ENCODE measurements at regions not wholly inside any gene's neighbourhood (a gene's known extent, or its start where the extent isn't known, plus 50 kb on each side); places are given as distances from the start of the nearest gene placed in this dataset.

DNA sequence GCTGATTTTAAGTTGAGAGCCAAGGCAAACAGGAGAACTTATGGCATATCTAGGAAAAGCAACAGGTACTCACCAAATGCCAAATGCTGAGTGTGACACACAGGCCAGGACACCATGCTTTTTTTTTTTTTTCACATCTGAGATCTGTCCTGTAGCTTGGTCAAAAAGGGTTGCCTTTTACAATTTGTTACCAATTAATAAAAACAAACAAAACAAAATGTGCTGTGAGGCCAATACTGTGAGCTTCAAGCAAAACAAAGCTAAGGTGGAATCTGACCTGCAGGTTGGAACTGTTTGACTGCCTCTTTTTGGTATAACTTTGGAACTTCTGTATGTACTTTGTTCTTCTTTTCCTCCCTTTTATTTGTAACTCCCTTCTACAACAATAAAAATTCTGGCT is 548.5 kb upstream of the IGFBP7 start:
- no peak for DNase-seq

DNA sequence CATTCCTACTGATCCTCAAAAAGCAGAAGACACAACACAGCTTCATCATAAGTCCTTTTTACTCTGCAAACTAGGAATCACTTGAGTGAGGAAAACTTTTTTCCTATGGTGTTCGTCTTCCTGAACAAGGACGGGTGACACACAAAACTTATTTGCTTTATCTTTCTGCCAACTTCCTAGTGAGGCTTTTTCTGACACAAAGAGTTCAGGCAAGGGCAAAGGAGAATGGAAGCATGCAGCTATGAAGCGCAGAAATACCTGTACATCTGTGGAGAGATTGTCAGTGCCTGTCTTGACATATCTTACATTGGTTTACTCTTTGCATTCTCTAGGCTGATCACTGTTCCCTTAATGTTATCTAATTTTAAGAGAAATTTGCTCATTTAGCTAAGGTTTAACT is 548.0 kb upstream of the IGFBP7 start:
- DNase-seq, result no peak

DNA sequence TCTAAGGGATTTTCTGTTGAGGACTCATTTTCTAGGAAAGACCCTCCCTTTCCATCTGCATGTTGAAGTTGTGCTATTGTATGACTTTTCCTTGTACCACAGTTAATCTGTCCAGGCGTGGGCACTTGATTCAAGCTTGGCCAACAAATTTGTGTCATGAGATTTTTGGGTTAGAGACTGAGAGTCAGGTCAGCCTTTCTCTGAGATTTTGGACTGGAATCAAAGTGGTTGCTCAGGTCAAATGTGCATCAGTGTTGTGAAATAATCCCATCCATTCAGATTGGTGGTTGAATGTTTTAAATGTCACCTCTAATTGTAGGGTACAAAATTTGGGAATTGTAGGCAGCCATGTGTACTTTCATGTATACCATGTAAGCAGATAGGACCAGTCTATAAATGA is 545.2 kb upstream of the IGFBP7 start:
- no peak for DNase-seq

DNA sequence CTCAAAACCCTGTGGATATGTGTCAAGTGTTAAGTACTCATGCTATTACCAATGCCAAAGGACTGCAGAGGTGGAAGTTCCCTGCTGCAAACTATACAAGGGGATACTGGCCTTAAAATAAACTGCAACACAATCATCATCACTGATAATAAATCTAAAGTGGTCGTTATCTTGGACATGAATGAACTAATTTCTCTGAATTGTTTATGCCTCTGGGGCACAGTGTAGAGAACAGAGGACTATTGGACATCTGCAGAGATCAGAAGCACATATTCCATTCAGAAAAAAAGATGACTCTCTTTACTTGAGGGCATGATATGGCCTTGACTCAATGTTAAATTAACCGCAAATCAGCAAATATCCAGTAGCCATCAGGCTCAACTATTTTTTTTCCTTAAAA is 542.6 kb upstream of the IGFBP7 start:
- DNase-seq, result no peak

DNA sequence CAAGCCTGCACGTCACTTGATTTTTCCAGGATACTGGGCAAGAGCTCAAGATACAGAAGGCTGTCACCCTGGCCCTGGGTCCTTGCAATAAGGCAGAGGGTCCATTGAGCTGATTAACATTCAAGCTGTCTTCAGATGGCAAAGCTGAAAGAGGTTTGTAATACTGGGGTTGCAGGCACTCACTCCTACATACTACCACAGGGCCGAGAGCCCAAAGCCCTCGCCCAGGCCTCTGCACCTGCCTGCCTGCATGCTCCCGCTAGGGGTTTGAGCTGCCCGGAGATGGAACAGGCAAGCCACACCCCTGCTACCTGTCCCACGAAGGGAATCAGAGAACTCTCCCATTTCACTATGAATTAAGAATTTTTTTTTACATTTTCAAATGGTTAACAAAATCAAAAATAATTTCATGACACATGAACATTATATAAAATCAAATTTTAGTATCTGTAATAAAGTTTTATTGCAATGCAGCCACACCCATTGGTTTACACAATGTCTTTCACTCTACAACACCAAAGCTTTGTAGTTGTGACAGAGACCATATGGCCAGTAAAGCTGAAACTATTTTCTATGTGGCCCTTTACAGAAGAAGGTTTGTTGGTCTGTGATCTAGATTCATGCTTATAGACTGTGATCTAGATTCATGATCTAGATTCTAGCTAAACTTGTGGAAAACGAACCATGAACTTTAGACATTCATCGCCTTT is 530.4 kb upstream of the IGFBP7 start:
- no peak for DNase-seq

DNA sequence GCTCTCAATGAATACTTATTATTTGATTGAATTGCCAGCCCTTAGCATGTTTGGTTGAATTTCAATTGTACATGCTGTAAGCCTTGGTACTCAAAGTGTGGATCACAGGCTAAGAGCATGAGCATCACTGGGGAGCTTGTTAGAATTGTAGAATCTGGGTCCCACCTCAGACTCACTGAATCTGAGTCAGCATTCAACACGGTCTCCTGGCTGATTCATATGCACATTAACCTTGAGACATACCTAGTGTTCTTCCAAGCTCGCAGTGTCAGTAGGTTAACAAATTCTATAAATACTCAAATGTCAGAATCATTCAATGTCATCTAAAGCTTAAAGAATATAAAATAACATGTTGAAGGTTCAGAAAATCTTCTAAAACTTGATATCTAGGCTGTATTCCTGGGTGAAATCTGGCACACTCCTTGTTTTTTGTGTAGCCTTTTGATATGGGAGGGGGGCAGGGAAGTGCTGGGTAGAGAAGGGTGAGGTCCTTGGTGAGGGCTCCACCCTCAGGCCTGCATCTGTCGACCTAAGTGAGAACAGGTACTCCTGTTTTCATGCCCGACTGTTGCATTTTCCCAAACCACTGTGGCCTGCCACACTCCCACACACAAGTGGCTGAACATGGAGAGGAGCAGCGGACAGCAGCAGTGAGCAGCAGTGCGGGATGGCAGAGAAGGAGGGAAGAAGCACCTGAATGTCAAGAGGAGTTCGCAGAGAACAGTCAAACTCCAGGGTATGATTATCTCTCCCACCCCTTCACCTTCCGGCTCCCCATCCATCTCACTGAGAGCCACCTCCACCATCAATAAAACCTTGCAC is 529.6 kb upstream of the IGFBP7 start:
- no peak for DNase-seq

DNA sequence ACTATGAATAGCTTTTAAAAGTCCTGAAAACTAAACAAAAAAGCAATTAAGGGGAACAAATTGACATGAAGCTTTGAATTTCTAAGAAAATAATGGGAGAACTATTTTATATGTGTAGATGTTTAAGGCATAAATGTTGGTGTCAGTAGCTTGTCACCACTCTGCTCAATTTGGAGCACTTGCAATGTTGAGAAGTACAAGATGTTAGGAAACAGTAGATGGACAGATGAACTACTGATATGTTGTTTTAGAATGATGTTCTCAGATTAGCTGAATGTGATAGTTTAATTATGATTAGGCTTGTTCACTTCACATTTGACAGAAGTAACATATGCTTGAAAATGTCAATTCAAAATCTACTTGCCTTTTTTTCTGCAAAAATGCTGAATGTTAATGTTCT is 525.7 kb upstream of the IGFBP7 start:
- DNase-seq, result no peak

DNA sequence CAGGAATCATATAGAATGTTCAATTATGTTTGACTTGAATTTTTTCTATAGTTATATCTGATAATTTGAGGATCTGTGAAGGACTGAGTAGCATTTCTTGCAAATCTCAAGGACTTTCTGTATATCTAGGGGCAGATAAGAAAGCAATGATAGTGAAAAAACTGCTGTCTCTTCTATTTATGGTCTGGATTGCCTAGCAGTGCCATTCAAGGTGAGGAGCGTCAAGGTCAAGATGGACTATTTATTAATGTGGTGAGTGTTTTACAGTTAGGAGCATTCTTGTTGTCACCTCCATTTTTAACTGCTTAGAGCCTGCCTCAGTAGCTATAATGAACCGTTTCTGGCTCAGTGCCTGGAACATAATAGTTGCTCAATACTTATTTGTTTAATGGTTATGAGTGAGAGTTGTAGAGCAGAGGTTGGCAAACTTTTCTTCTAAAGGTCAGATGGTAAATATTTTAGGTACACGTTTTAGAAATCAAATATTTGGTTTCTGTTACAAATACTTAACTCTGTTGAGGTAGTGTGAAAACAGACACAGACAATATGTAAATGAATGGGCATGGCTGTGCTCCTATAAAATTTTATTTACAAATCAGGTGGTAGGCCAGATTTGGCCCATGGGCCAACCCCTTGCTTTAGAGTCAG is 523.2 kb upstream of the IGFBP7 start:
- DNase-seq, result no peak

DNA sequence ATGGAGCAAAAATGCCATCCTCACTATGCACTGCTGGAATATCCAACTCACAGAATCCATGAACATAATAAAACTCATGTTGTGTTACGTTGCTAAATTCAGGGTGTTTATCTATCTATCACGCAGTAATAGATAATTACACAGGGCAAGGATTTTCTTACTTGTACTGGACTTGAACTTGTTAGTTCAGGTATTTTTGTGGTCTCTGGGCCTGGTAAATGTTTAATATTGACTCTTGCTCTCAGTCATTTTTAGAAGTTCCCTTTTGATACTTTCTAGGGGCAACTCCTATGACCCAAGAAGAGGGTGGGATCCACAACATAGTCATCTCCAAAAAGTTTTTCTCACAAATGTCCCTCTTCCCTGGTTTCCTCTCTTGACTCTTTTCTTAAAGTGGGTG is 522.4 kb upstream of the IGFBP7 start:
- no peak for DNase-seq

DNA sequence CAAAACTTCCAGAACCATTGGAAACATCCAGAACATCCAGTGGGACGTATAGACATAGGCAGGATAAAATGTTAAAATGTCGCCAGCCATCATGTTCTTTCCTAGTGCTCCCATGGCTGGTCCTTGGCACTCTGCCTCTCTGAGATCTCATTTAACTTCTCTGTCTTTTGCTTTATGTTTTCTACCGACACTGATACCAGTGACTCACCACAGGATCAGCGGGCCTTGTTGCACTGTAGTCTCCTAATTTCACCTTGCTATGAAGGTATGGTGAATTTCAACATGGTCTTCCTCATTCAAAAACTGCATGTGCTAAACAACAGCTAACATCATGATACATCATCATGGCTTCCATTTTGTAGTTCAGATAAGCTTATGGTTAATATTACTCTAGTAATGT is 521.0 kb upstream of the IGFBP7 start:
- no peak for DNase-seq

DNA sequence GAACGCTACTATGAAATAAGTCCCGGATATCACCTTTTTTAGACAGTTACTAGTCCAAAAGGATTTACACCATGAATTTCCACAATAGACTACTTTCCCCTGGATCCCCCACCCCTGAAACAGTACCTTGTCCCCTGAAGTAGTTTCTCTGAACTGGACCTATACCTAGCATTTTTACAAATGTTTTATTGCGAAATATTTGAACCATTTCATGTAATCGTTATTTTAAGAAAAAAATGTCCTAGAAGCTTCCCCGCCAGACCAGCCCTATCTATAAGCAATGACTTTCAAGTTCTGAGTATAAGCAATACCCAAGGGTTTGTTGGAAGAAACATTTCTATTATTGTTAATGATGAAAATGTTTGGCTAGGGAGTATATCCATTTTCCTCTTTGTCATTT is 517.8 kb upstream of the IGFBP7 start:
- DNase-seq, result no peak

DNA sequence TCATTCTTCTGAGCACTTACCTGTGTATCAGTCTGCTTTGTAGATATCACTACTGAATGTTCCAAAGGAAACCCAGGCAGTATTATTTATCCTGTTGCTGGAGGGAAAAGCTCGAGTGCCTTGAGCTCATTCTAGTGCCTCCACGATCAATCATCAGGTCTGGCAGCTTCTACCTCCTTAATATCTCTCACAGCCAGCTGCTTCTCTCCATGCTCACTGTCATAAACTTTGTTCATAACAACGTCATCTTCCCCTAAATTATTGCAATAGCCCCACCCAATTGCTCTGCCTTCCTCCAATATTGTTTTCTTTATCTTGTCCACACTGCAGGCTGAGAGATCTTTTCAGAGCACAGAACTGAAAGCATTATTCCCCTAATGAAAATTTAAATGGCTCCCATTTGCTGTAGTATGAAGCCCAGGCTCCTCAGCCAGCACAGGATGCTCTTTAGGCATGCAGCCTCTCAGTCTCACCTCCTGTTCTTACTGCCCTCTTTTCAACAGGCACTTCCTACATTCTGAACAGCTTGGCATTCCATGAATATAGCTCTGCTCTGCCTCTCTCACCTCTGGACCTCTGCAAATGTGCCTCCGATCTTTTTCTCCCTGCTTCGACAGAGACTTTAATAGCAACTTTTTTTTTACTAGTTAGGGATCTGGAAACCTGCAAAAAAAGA is 504.2 kb upstream of the IGFBP7 start:
- DNase-seq, result no peak

DNA sequence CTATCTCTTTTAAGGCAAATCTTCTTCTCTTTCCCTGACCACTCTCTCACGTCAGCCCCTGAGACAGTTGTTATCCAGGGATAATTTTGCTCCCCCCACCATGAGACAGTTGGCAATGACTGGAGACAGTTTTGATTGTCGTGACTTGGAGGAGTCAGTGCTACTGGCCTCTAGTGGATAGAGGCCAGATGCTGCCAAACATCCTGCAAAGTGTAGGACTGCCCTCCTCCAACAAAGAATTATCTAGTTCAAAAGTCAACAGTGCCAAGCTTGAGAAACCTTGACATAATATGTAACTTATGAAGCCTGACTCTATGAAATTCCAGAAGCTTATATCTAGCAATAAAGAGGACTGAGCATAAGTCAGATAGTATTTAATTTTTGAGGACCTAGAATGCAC is 502.1 kb upstream of the IGFBP7 start:
- DNase-seq, result no peak

DNA sequence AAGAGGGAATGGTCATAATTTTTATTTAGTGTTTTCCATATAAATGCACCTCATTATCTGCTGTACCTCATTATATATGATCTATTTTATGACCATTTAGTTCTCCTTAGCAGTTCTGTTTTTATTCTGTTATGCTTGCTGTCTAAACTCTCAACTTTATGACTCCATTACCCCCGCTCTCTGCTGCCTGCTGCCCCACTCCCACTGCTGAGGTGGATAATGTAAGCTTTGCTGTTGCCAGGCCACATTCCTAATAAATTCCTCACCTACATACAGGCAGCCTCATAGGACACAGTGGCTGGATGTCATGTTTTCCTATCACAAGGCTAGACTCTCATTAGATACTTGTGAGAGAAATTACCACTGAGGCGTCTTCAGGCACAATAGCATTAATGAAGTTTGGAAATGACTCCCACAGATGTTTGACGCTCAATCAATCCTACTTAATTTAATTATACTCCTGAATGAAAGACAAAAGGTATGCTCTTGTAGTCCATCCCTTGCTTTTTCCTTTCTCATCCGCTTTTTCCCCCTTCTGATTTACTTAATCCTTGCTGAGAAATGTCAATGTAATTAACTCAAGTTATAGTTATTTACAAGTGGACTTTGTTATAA is 497.5 kb upstream of the IGFBP7 start:
- DNase-seq, result no peak

DNA sequence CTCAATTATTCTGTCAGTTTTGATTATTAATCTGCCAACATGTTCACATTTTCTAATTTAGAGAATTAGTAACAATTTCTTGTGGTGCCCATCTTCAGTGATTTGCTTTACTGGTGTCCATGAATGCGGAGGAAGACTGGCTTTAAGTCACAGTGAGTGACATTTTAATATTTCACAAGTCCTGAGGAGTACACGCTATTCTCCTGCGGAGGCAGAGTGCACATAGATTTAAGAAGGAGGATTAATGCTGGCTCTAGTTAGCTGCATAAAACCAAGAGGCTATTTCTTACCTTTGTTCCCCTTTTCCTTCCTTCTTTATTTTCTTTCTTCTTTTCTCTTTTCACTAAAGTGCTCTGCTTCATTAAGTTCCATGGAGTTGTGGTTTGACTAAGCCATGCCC is 495.2 kb upstream of the IGFBP7 start:
- no peak for DNase-seq

DNA sequence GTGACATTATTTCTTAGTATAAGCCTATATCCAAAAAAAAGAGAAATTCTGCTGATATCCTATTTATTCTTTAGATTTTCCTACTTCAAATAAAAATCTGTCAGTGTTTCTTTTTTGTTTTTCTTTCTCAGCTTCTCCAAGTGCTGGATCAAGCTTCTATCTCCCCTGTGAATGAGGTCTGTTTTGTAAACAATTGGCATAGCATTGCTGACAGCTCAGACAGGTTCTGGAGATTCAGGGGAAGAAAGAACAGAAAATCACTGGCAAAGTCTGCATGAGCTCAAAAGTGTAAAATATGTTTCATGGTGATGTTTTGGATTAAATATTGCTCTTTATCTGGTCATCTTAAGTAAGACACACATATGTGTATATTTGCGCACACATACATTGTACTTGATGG is 492.0 kb upstream of the IGFBP7 start:
- DNase-seq, result no peak

DNA sequence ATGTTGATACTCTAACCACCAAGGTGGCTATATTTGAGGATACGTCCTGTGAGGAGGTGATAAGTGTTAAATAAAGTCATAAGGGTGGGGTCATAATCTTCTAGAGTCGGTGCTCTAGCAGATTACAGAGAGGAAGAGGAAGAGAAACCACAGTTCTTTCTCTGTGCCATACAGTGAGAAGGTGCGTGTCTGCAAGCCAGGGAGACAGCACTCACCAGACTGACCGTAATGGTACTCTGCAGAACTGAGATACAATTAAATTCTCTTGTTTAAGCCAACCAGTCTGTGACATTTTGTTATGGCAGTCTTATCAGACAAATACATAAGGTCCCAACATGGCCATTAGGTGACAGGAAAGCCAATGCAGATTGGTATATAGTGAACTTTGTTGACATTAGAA is 480.9 kb upstream of the IGFBP7 start:
- no peak for DNase-seq

DNA sequence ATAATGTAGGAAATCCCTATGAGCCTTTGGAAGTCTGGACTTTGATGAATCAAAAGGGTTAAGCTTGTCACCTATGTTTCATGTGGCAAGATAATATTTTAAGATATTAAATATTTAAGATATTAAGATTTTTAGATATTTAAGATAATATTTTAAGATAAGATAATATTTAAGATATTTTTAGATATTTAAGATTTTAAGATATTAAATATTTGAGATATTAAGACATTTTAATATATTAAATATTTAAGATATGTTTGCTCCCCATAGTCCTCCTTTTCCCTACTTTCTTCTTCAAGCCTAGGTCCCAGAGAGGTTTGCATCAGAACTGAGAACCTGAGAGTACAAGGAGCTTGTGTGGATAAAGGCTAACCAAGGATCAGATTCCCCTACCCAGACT is 478.4 kb upstream of the IGFBP7 start:
- no peak for DNase-seq

DNA sequence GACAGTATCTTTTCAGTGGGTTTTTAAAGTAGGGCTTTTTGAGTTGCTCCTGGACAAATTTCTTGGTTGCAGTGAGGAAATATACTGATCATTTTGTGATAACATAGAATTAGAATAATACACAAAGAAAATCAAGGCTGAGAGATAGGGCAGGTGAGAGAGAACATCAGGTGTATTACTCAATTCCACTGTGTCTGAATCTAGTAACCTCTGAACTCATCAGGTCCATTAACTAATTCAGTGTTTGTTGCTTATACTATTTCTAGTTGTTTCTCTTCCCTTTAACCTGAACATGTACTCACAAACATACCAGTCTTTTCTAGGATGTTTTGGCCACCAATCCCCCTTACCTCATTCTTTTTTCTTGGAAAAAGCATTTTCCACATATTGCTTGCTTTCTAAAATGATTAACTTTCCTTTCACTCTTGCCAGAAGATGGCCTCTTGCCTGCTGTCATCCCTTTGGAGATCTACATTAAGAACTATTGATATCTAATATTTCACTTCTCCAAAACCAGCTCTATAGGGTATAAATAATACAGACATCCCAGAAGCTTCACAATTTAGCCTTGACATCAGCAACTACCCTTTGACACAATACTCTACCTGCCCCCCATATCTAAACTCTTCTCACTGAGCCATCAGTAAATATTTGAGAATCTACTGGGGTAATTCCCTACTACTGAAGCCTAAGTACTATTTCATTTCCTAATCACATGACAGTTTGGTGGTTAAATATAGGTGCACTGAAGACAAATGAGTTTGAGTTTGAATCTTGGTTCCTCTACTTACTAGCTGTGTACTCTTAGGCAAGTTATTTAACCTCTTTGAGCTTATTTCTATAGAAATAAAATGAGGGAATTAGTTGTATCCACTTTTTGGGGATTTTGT is 470.8 kb upstream of the IGFBP7 start:
- no peak for DNase-seq

DNA sequence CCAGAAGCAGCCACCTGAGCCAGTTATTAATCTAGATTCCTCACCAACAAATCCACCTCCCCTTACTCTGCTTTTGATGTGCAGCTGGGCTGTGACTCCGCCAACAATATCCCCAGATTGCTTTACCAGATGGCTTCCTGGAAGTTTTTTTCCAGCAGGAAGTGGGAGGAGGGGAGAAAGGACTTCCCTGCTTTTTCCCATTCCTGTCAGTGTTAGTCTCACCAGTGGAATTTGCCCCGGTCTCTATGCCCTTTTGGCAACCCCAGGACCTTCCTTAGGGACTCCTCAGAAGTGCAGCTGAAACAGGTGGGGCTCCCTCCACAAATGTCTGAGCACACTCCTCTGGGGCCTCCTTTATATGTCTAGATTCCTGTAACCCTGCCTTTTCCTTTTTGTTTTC is 465.2 kb upstream of the IGFBP7 start:
- no peak for DNase-seq

DNA sequence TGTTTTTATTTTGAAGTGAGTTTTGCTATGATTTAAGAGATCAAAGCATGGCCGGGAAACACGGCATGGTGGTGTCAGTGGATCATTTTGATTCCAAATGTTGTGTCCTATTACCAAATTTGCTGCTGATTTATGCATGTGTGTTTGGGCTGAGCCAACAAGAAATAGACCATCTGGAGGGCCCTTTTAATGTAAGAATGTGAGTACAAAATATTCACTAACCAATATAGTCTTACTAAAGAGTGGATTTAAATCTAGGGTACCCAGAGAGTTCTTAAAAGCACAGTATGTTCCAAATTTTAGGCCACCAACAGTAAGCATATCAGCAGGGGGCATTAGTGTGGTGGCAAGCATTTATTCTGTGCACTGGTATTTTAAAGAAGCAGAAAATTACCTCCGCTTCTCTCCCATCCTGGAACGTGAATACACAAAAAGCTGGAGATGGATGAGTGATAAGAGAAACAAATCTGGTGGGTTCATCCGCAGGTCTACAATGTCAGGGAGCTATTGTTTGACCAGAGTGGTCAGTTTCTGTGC is 444.4 kb upstream of the IGFBP7 start:
- DNase-seq, result no peak

DNA sequence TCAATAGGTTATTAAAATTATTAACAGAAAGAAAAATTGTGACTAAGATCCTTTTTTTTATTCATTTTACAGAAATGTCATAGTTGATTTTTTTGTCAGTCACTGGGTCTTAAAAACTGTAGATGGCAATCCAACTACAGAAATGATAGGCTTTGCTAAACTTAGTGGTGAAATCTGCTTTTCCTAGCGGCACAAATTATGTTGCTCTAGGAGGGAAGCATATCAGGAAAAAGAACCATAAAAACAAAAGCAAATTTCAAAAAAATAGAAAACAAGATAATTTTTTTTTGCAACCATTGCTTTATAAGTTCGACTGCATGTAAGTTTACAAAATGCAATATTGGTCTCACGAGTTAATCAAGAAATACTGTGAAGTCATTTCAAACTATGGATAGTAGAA is 443.5 kb upstream of the IGFBP7 start:
- no peak for DNase-seq
